Testis (tissue), 2 donors: ENCODE measurements at regions not wholly inside any gene's neighbourhood (a gene's known extent, or its start where the extent isn't known, plus 50 kb on each side); places are given as distances from the start of the nearest gene placed in this dataset.

Experiments
- DNase-seq: peaks from one replicate; pipeline ENCODE4 v3.0.0-alpha.2; 2019
- H3K27ac ChIP-seq, 2 donors: fragments of 200-600 bp; sonication (generic); one replicate each; pipeline ENCODE4 v1.5.1; 2019
- H3K27me3 ChIP-seq: fragments of 200-600 bp; sonication (generic); one replicate; pipeline ENCODE4 v1.5.1; 2019
- H3K36me3 ChIP-seq: fragments of 200-600 bp; sonication (generic); one replicate; pipeline ENCODE4 v1.5.1; 2017; ENCODE audit warnings: low read depth; ENCODE audit errors: missing control alignments
- H3K4me1 ChIP-seq: fragments of 200-600 bp; sonication (generic); one replicate; pipeline ENCODE4 v1.5.1; 2019
- H3K4me3 ChIP-seq, 2 donors: fragments of 200-600 bp; sonication (generic); one replicate each; pipeline ENCODE4 v1.5.1; 2017 to 2019
- H3K9me3 ChIP-seq: fragments of 200-600 bp; sonication (generic); one replicate; pipeline ENCODE4 v1.5.1; 2017
- CTCF ChIP-seq, 3 experiments: fragments of 450-650 bp in 2 of 3; fragments of 200-600 bp in 1 of 3; sonication (generic) in 1 of 3; IDR thresholded peaks; one replicate each; pipeline ENCODE4 v1.5.1; 2016 to 2019; ENCODE audit warnings: antibody characterized with exemption in 3 of 3, mild to moderate bottlenecking in 2 of 3, moderate library complexity in 1 of 3
- POLR2A ChIP-seq: fragments of 450-650 bp; IDR thresholded peaks from one replicate; pipeline ENCODE4 v1.6.1; 2017; ENCODE audit warnings: antibody characterized with exemption, mild to moderate bottlenecking, moderate library complexity
- WGBS, 2 donors: methylation state at CpG; one replicate each; pipeline ENCODE4 v1.1.5; 2018; 5-methylcytosine and 5-hydroxymethylcytosine counted together
- intact Hi-C: fragments of 100-400 bp; cut with DNase I; formaldehyde crosslinking; loops from one replicate; pipeline ENCODE4 v1.15.1; 2023; ENCODE audit warnings: low total_unique reads

- no peak overlapping the region for H3K4me3 ChIP-seq
- 90 to 98% methylated on average over 1 of the region's 1 CpG for WGBS, 2 donors
- TF ChIP-seq CTCF (IDR thresholded peaks at IDR 0.05): no peak
- TF ChIP-seq POLR2A: no peak
- no peaks in the 10 kb centered on the region for H3K4me1 ChIP-seq
- H3K27ac ChIP-seq: no peak overlapping the region
- H3K36me3 ChIP-seq: no peaks in the 10 kb centered on the region
- H3K27me3 ChIP-seq: no peaks in the 10 kb centered on the region
- no peak for DNase-seq
- intact Hi-C loops: no loop called here
- H3K9me3 ChIP-seq: no peaks in the 10 kb centered on the region
These were observed 530.8 kb downstream of the NSUN3 start for GRCh38 chr3:94593526-94594150.

- no peaks in the 10 kb centered on the region for H3K27me3 ChIP-seq
- WGBS, 2 donors: 87 to 90% methylated on average over 3 of the region's 3 CpGs
These were observed 533.3 kb downstream of the NSUN3 start for GRCh38 chr3:94596141-94596540.

GRCh38 chr3:94596887-94597566, 534.2 kb downstream of the NSUN3 start:
- H3K27me3 ChIP-seq: no peaks in the 10 kb centered on the region
- intact Hi-C loops: no loop called here
- H3K27ac ChIP-seq: no peak overlapping the region
- WGBS, 2 donors: 58 to 60% methylated on average over 4 of the region's 4 CpGs
- TF ChIP-seq CTCF (IDR thresholded peaks at IDR 0.05): no peak
- TF ChIP-seq POLR2A: no peak
- no peaks in the 10 kb centered on the region for H3K9me3 ChIP-seq
- no peak overlapping the region for H3K4me3 ChIP-seq
- no peaks in the 10 kb centered on the region for H3K36me3 ChIP-seq
- no peak for DNase-seq
- H3K4me1 ChIP-seq: no peaks in the 10 kb centered on the region

More at GRCh38 chr3:94596141-94596540, 533.3 kb downstream of the NSUN3 start:
- intact Hi-C loops: no loop called here
- TF ChIP-seq CTCF (IDR thresholded peaks at IDR 0.05) (no peak), POLR2A (no peak)
- no peaks in the 10 kb centered on the region for H3K9me3 ChIP-seq
- H3K4me1 ChIP-seq: no peaks in the 10 kb centered on the region
- no peak overlapping the region for H3K4me3 ChIP-seq
- no peak overlapping the region for H3K27ac ChIP-seq
- no peak for DNase-seq
- no peaks in the 10 kb centered on the region for H3K36me3 ChIP-seq

GRCh38 chr3:94607778-94608177, 544.9 kb downstream of the NSUN3 start:
- intact Hi-C loops: no loop called here
- H3K27me3 ChIP-seq: no peaks in the 10 kb centered on the region
- H3K4me3 ChIP-seq: no peak overlapping the region
- no peak for DNase-seq
- 71 to 90% methylated on average over 2 of the region's 2 CpGs for WGBS, 2 donors
- TF ChIP-seq POLR2A (no peak), CTCF (IDR thresholded peaks at IDR 0.05) (no peak)
- no peaks in the 10 kb centered on the region for H3K9me3 ChIP-seq
- no peak overlapping the region for H3K27ac ChIP-seq
- H3K36me3 ChIP-seq: no peaks in the 10 kb centered on the region
- H3K4me1 ChIP-seq: no peaks in the 10 kb centered on the region

DNA sequence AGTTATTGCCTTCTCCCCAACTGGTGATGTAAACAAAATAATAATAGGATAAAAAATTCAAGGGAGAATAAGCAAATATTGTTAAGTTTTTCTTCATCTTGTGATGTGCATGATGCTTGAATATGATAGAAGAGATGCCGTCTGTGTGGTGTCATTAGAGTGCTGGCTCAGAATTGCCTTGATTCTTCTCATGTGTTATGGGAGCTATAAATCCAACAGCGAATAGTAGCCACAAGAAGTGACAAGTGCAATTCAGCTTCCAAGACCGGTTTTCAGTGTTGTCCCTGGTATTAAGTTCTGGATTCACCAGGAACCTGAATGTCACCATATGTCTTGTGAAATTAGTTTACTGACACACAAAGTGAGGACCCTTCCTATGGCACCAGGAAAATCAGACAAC, 547.0 kb downstream of the NSUN3 start:
- H3K4me3 ChIP-seq: no peak overlapping the region
- no peaks in the 10 kb centered on the region for H3K27me3 ChIP-seq
- no peak for TF ChIP-seq POLR2A
- no peak for TF ChIP-seq CTCF (IDR thresholded peaks at IDR 0.05)
- no peaks in the 10 kb centered on the region for H3K4me1 ChIP-seq
- intact Hi-C loops: no loop called here
- WGBS, 2 donors: 85 to 88% methylated on average over 3 of the region's 3 CpGs
- H3K36me3 ChIP-seq: no peaks in the 10 kb centered on the region
- H3K27ac ChIP-seq: no peak overlapping the region
- DNase-seq: no peak
- H3K9me3 ChIP-seq: no peaks in the 10 kb centered on the region
